Liver (tissue), 8 donors: ENCODE measurements at regions not wholly inside any gene's neighbourhood (a gene's known extent, or its start where the extent isn't known, plus 50 kb on each side); places are given as distances from the start of the nearest gene placed in this dataset.
A peak's percentile ranks its signal among the peaks of the same experiment; 100 is the strongest.

Experiments
- DNase-seq: peaks from one replicate; pipeline ENCODE4 v3.0.0-alpha.2; 2017; ENCODE audit warnings: low spot score
- H3K27ac ChIP-seq, 2 donors: one replicate each; pipeline ENCODE4 v1.7.0; 2013; ENCODE audit warnings: inconsistent platforms in 2 of 2, low read length in 2 of 2, control low read depth in 1 of 2, low read depth in 1 of 2, mild to moderate bottlenecking in 1 of 2
- H3K27me3 ChIP-seq, 4 donors: one replicate each; pipeline versions ENCODE4 v1.6.1 to v1.7.0; 2013; ENCODE audit warnings: low read length in 3 of 4, inconsistent platforms in 1 of 4, mild to moderate bottlenecking in 1 of 4, moderate library complexity in 1 of 4; ENCODE audit not compliant: control insufficient read depth in 4 of 4, insufficient read depth in 4 of 4
- H3K36me3 ChIP-seq, 4 donors: one replicate each; pipeline versions ENCODE4 v1.6.1 to v1.7.0; 2013; ENCODE audit warnings: low read length in 3 of 4, mild to moderate bottlenecking in 3 of 4, low read depth in 1 of 4, moderate library complexity in 1 of 4; ENCODE audit not compliant: control insufficient read depth in 4 of 4, insufficient read depth in 3 of 4
- H3K4me1 ChIP-seq, 4 donors: one replicate each; pipeline versions ENCODE4 v1.6.1 to v1.7.0; 2013; ENCODE audit warnings: low read length in 3 of 4, mild to moderate bottlenecking in 3 of 4, moderate library complexity in 1 of 4; ENCODE audit not compliant: control insufficient read depth in 4 of 4, insufficient read depth in 4 of 4
- H3K4me3 ChIP-seq, 3 donors: one replicate each; pipeline versions ENCODE4 v1.6.1 to v1.7.0; 2013; ENCODE audit warnings: low read length in 3 of 3, control low read depth in 1 of 3, low read depth in 1 of 3, mild to moderate bottlenecking in 1 of 3
- H3K9ac ChIP-seq, 2 donors: one replicate each; pipeline ENCODE4 v1.7.0; 2013; ENCODE audit warnings: low read length in 2 of 2, mild to moderate bottlenecking in 2 of 2, moderate library complexity in 2 of 2, control low read depth in 1 of 2, low read depth in 1 of 2
- H3K9me3 ChIP-seq, 4 donors: one replicate each; pipeline versions ENCODE4 v1.6.1 to v1.7.0; 2013; ENCODE audit warnings: low read length in 3 of 4; ENCODE audit not compliant: control insufficient read depth in 4 of 4
- ATF3 ChIP-seq: IDR thresholded peaks from 2 replicates; pipeline ENCODE4 v1.6.1; 2016; ENCODE audit warnings: antibody characterized with exemption
- CTCF ChIP-seq: fragments of 150-350 bp; IDR thresholded peaks from 2 replicates; pipeline ENCODE4 v1.5.1; 2017; ENCODE audit warnings: improper control_type of control experiment, low read depth, low read length; ENCODE audit not compliant: missing input control
- EGR1 ChIP-seq, 2 donors: IDR thresholded peaks; 2 replicates each; pipeline ENCODE4 v1.6.1; 2016 to 2018; ENCODE audit warnings: antibody characterized with exemption in 2 of 2, low read depth in 2 of 2
- FOXA1 ChIP-seq: IDR thresholded peaks from 2 replicates; pipeline ENCODE4 v1.6.1; 2016; ENCODE audit warnings: antibody characterized with exemption
- FOXA2 ChIP-seq: IDR thresholded peaks from 2 replicates; pipeline ENCODE4 v1.6.1; 2016; ENCODE audit warnings: antibody characterized with exemption
- GABPA ChIP-seq, 2 donors: IDR thresholded peaks in 1 of 2; conservative IDR thresholded peaks in 1 of 2; 2 replicates each; pipeline ENCODE4 v1.6.1; 2016; ENCODE audit warnings: antibody characterized with exemption in 2 of 2, mild to moderate bottlenecking in 1 of 2, moderate library complexity in 1 of 2
- HNF4G ChIP-seq: IDR thresholded peaks from 2 replicates; pipeline ENCODE4 v1.6.1; 2016; ENCODE audit warnings: antibody characterized with exemption
- JUND ChIP-seq, 2 donors: IDR thresholded peaks; 2 replicates each; pipeline ENCODE4 v1.6.1; 2016; ENCODE audit warnings: antibody characterized with exemption in 2 of 2
- MAX ChIP-seq: IDR thresholded peaks from 2 replicates; pipeline ENCODE4 v1.6.1; 2016; ENCODE audit warnings: antibody characterized with exemption
- NR2F2 ChIP-seq: IDR thresholded peaks from 2 replicates; pipeline ENCODE4 v1.6.1; 2016; ENCODE audit warnings: antibody characterized with exemption
- RAD21 ChIP-seq, 2 donors: IDR thresholded peaks; 2 replicates each; pipeline ENCODE4 v1.6.1; 2016; ENCODE audit warnings: antibody characterized with exemption in 2 of 2, mild to moderate bottlenecking in 2 of 2
- REST ChIP-seq: IDR thresholded peaks from 2 replicates; pipeline ENCODE4 v1.6.1; 2016; ENCODE audit warnings: antibody characterized with exemption, mild to moderate bottlenecking
- RXRA ChIP-seq, 2 donors: IDR thresholded peaks; 2 replicates each; pipeline ENCODE4 v1.6.1; 2017 to 2018; ENCODE audit warnings: antibody characterized with exemption in 2 of 2, mild to moderate bottlenecking in 1 of 2
- SP1 ChIP-seq: IDR thresholded peaks from 2 replicates; pipeline ENCODE4 v1.6.1; 2018; ENCODE audit warnings: antibody characterized with exemption, mild to moderate bottlenecking
- TAF1 ChIP-seq: conservative IDR thresholded peaks from 2 replicates; pipeline ENCODE4 v1.6.1; 2016; ENCODE audit warnings: antibody characterized with exemption, mild to moderate bottlenecking
- ZBTB33 ChIP-seq: IDR thresholded peaks from 2 replicates; pipeline ENCODE4 v1.6.1; 2016; ENCODE audit warnings: antibody characterized with exemption
- WGBS: extraction: QIAGEN DNeasy Blood & Tissue Kit; methylation state at CpG from one replicate; pipeline ENCODE4 v1.1.7; 2013; 5-methylcytosine and 5-hydroxymethylcytosine counted together
- donor health status: healthy.
- donor health status: healthy.
- donor health status: healthy.
- donor health status: healthy.
- donor health status: healthy.

- Histone ChIP-seq H3K9me3 (peaks cover 0 to 1% (median 0%) of the 10 kb centered on the region in 4 donors), H3K36me3 (peaks cover 0 to 3% (median 3%) of the 10 kb centered on the region in 4 donors), H3K27me3 (no peaks in the 10 kb centered on the region), H3K27ac (no peak overlapping the region), H3K9ac (no peak overlapping the region), H3K4me3 (no peak overlapping the region), H3K4me1 (no peaks in the 10 kb centered on the region)
- peak; percentile 13 for DNase-seq
- no peak for TF ChIP-seq GABPA (IDR thresholded peaks at IDR 0.05 in 1 of 2, conservative IDR thresholded peaks at IDR 0.05 in 1 of 2)
- no peak for TF ChIP-seq FOXA1
- no peak for TF ChIP-seq ZBTB33
- TF ChIP-seq FOXA2: no peak
- no peak for TF ChIP-seq HNF4G
- no peak for TF ChIP-seq REST
- no peak for TF ChIP-seq MAX
- no peak for TF ChIP-seq SP1
- no peak for TF ChIP-seq NR2F2
- no peak for TF ChIP-seq JUND (IDR thresholded peaks at IDR 0.05)
- no peak for TF ChIP-seq TAF1
- no peak for TF ChIP-seq RAD21 (IDR thresholded peaks at IDR 0.05)
- no peak for TF ChIP-seq RXRA (IDR thresholded peaks at IDR 0.05)
- WGBS: 92% methylated on average over 8 of the region's 8 CpGs
Measured at GRCh38 chr19:27741236-27741635, 1471.7 kb downstream of the UQCRFS1 start.

GRCh38 chr19:27740396-27740795, 1472.6 kb downstream of the UQCRFS1 start:
- Histone ChIP-seq H3K9me3 (no peaks in the 10 kb centered on the region), H3K36me3 (peaks cover 0 to 3% (median 3%) of the 10 kb centered on the region in 4 donors), H3K9ac (no peak overlapping the region), H3K27me3 (no peaks in the 10 kb centered on the region), H3K27ac (no peak overlapping the region), H3K4me1 (no peaks in the 10 kb centered on the region), H3K4me3 (no peak overlapping the region)
- TF ChIP-seq CTCF: no peak
- no peak for TF ChIP-seq TAF1
- TF ChIP-seq RAD21 (IDR thresholded peaks at IDR 0.05): no peak
- no peak for TF ChIP-seq ZBTB33
- no peak for TF ChIP-seq NR2F2
- TF ChIP-seq FOXA2: no peak
- TF ChIP-seq ATF3: no peak
- TF ChIP-seq EGR1 (IDR thresholded peaks at IDR 0.05; ENCODE audit: low read depth in 2 of 2): no peak
- TF ChIP-seq RXRA (IDR thresholded peaks at IDR 0.05): no peak
- 88% methylated on average over 3 of the region's 3 CpGs for WGBS
- DNase-seq: no peak
